GM20000 (cell line): ENCODE measurements at regions not wholly inside any gene's neighbourhood (a gene's known extent, or its start where the extent isn't known, plus 50 kb on each side); places are given as distances from the start of the nearest gene placed in this dataset.

Experiments used
- DNase-seq: peaks from one replicate; pipeline ENCODE4 v3.0.0; 2012; ENCODE audit warnings: low spot score
- TF ChIP-seq, protein P1 (sequence below): IDR thresholded peaks from 2 replicates; pipeline ENCODE4 v1.5.1; 2012; ENCODE audit warnings: mild to moderate bottlenecking, control low read depth; ENCODE audit errors: extremely low read depth, missing control alignments

DNA sequence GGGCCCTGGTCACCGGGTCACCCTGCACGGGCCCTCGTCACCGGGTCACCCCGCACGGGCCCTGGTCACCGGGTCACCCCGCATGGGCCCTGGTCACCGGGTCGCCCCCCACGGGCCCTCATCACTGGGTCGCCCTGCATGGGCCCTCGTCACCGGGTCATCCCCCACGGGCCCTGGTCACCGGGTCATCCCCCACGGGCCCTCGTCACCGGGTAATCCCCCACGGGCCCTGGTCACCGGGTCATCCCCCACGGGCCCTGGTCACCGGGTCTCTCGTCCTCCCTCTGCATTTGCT, 77.6 kb downstream of the RIPK4 start:
- TF ChIP-seq, protein P1, sequence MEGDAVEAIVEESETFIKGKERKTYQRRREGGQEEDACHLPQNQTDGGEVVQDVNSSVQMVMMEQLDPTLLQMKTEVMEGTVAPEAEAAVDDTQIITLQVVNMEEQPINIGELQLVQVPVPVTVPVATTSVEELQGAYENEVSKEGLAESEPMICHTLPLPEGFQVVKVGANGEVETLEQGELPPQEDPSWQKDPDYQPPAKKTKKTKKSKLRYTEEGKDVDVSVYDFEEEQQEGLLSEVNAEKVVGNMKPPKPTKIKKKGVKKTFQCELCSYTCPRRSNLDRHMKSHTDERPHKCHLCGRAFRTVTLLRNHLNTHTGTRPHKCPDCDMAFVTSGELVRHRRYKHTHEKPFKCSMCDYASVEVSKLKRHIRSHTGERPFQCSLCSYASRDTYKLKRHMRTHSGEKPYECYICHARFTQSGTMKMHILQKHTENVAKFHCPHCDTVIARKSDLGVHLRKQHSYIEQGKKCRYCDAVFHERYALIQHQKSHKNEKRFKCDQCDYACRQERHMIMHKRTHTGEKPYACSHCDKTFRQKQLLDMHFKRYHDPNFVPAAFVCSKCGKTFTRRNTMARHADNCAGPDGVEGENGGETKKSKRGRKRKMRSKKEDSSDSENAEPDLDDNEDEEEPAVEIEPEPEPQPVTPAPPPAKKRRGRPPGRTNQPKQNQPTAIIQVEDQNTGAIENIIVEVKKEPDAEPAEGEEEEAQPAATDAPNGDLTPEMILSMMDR: no peak
- no peak for DNase-seq

DNA sequence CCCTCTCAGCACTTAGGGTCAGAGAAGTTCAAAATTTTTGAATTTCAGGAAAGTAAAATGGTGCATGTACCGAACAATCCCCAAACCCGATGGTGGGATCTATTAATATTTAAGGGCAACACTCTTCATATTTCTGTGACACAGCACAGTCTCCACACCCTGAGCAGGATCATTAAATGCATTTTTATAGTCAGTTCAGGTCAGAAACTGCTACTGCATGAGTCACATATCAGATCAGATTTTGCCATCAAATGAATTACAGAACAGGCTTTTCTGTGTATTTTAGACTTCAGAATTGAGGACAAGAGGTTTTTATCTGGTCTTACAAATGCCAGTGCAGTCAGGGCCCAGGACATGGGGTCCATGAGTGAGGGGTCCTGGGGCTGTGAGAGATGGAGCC, 79.2 kb downstream of the RIPK4 start:
- no peak for DNase-seq
- TF ChIP-seq, protein P1: no peak

DNA sequence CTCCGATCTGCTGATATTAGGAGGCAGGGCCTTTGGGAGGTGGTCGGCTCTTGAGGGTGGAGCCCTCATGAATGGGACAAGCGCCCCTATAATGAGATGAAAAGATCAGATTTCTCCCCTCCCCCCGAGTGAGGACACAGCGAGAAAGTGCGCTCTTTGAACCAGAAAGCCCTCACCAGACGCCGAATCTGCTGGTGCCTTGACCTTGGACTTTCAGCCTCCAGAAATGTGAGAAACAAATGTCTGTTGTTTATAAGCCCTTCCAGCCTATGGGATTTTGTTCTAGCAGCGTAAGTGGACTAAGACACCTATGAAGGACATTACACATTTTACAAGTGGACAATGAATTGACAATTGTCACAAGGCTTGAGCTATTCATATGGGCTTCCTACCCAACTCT, 80.2 kb downstream of the RIPK4 start:
- TF ChIP-seq, protein P1: no peak

DNA sequence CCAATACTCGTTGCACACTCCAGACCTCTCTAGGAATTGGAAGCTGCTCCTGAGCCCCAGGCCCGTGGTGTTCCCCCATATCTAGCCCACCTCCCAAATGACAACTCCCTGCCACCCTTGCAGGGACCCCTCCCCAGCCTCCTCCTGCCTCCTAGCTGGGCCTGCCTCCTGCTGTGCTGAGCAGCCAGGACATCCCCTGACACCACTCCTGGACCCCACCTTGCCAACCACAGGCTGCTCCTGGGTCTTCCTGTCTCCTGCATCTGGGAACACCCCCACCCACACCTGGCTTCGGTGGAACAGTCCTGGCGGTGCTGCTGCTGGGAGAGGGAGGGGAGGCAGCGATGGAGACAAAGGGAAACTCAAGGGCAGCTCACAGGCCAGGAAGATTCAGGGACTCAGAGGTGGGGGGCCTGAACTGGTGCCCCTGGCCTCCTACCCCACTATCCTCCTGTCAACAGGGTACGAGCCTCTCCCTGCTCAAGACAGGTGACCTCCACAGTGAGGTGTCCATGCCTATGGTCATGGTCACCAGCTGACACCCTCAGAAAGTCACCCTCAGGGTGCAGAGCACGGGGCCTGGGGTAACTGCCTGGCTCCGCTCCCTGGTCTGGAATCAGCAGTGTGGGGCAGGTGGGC, 81.2 kb downstream of the RIPK4 start:
- TF ChIP-seq, protein P1: no peak
- no peak for DNase-seq

More for the DNA sequence above, 80.2 kb downstream of the RIPK4 start:
- no peak for DNase-seq

DNA sequence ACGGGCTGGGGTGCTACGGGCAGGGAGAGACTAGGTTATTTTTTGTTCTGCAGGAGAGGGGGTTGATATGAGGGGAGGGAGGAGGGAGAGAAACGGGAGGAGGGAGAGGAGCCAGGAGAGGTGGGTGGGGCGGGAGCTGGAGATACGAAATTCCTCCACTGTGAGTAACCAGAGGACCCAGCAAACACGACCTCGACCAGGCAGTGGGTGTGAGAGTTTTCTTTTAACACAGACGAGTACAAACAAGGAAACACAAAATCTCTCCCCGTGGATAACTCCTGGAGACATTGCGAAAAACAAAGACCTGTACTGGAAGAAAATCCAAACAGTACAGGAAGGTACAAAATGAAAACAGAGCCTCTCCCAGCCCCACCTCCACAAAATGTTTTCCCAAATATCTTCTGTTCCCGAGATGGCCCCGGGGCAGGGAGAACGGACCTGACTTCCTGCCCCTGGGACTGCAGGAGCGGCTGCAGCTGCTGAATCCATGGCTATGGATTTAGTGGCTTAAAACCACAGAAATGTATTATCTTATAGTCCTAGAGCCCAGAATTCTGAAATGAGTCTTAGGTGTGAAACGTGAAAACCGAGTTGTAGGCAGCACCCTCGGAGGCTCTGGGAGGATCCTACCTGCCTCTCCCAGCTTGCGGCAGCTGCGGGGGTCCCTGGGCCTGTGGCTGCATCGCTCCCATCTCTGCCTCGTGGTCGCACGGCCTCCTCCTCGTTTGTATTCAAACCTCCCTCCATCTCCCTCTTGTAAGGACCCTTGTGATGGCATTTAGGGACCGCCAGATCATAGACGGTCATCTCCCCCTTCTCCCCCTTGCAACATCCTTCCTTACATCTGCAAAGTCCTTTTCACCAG, 82.2 kb downstream of the RIPK4 start:
- no peak for DNase-seq
- TF ChIP-seq, protein P1: no peak

DNA sequence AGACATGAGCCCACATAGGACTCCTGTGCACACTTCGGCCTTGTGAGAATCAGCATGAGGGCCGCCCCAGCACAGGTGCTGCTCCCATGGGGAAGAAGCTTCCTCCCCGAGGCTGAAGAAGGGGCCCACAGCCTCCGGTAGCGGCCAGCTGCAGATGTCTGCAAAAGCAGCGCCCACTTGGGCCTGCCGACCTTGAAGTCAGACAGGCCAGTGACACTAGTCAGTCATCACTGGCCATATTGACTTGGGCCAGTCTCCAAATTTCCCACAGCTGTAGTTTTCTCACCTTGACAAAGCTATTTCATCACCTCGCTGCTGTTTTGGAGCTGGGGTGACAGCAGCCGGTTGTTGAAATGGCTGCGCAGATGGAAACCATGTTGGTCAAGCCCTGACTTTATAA, 83.0 kb downstream of the RIPK4 start:
- no peak for DNase-seq
- TF ChIP-seq, protein P1: no peak

DNA sequence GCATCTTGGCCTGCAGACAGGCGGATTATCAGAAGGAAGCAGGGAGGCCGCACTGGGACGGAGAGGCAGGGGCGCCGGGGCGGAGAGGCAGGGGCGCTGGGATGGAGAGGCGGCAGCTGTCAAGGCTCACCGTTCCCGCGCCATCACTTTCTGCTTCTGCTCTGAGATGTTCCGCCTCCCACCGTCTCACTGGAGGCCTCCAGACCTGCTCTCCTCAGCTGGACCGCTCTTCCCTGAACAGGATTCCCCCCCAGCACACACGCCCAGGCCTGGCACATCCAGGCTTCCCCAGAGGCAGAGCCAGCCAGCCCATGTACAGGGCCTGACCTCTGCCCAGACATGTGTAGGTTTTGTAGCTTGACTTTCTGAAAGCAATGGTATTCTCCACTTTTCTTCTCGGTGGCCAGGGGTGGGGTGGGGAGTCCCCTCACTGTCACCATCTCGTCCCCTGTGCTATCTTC, 84.1 kb downstream of the RIPK4 start:
- DNase-seq: no peak
- TF ChIP-seq, protein P1: no peak
